HCT116 (cell line): ENCODE measurements at regions not wholly inside any gene's neighbourhood (a gene's known extent, or its start where the extent isn't known, plus 50 kb on each side); places are given as distances from the start of the nearest gene placed in this dataset.

Source experiments
- ATAC-seq: fragments of 200-7000 bp; cut with Tn5 transposase; 2 replicates; pipeline ENCODE4 v1.9.1; 2020; ENCODE audit warnings: mild to moderate bottlenecking, moderate library complexity
- BruUV-seq: library from RNA; stranded (reverse); fragments of 400-500 nt; replicated peaks from 2 replicates; lab custom pipeline; 2021; lab: Mats Ljungman, UMichigan
- CTCF ChIA-PET: fragments of 300-600 bp; sonication (Branson Sonifier 250); formaldehyde crosslinking; loops from one replicate; lab custom pipeline; 2021; ENCODE audit warnings: antibody characterized with exemption; lab: Charles Lee
- POLR2A ChIA-PET: fragments of 300-600, 350-600 bp; sonication (Branson Sonifier 250); formaldehyde crosslinking; loops from one replicate; lab custom pipeline; 2021; ENCODE audit warnings: antibody characterized with exemption; lab: Charles Lee
- RAD21 ChIA-PET, 2 experiments: fragments of 300-600 bp; sonication (Branson Sonifier 250); formaldehyde crosslinking; loops; one replicate each; lab custom pipeline; 2023; ENCODE audit warnings: low total read pairs in 2 of 2; ENCODE audit not compliant: uncharacterized antibody in 2 of 2, unreplicated experiment in 2 of 2, low non-redundant PET in 1 of 2; lab: Charles Lee
- DNase-seq: peaks from one replicate; pipeline ENCODE4 v3.0.0-alpha.2; 2010; ENCODE audit warnings: low read depth, low spot score
- H2AFZ ChIP-seq: fragments of 200-600 bp; shearing (Covaris generic), sonication (generic); 2 replicates; pipeline ENCODE4 v1.6.1; 2017; ENCODE audit warnings: low read depth, mixed run types, mixed read lengths, antibody characterized with exemption, low read length; ENCODE audit not compliant: poor library complexity, severe bottlenecking
- H3K27ac ChIP-seq: 2 replicates; pipeline ENCODE4 v1.5.1; 2012; ENCODE audit warnings: low read depth, low read length
- H3K27me3 ChIP-seq: fragments of 200-600 bp; sonication (generic); 2 replicates; pipeline ENCODE4 v1.6.1; 2016; ENCODE audit warnings: mixed run types, low read length, mixed read lengths; ENCODE audit not compliant: insufficient read depth
- H3K36me3 ChIP-seq, 2 experiments: fragments of 200-500 bp in 1 of 2; fragments of 200-600 bp in 1 of 2; sonication (Bioruptor generic) in 1 of 2; sonication (generic) in 1 of 2; 2 replicates each; pipeline versions ENCODE4 v1.5.1 to v1.6.1; 2014 to 2016; ENCODE audit warnings: low read length in 2 of 2, inconsistent platforms in 1 of 2, mixed read lengths in 1 of 2, mixed run types in 1 of 2; ENCODE audit not compliant: insufficient read depth in 2 of 2, control insufficient read depth in 1 of 2
- H3K4me1 ChIP-seq, 2 experiments: fragments of 200-600 bp in 1 of 2; sonication (generic) in 1 of 2; 2 replicates each; pipeline versions ENCODE4 v1.5.1 to v1.6.1; 2012 to 2017; ENCODE audit warnings: low read length in 2 of 2, inconsistent platforms in 1 of 2, mild to moderate bottlenecking in 1 of 2, mixed read lengths in 1 of 2, mixed run types in 1 of 2, moderate library complexity in 1 of 2; ENCODE audit not compliant: insufficient read depth in 2 of 2, control insufficient read depth in 1 of 2
- H3K4me2 ChIP-seq: fragments of 200-600 bp; sonication (generic); 2 replicates; pipeline ENCODE4 v1.6.1; 2017; ENCODE audit warnings: mixed run types, low read length, mixed read lengths
- H3K4me3 ChIP-seq, 2 experiments: fragments of 200-600 bp in 1 of 2; sonication (generic) in 1 of 2; replicated peaks in 1 of 2; 2 replicates each; pipeline ENCODE4 v1.5.1; 2011 to 2016; ENCODE audit warnings: low read length in 2 of 2, control low read depth in 1 of 2, low read depth in 1 of 2, mild to moderate bottlenecking in 1 of 2, mixed read lengths in 1 of 2, mixed run types in 1 of 2
- H3K79me2 ChIP-seq: fragments of 200-600 bp; sonication (generic); 2 replicates; pipeline ENCODE4 v1.6.1; 2017; ENCODE audit warnings: mild to moderate bottlenecking, mixed run types, low read length, moderate library complexity, mixed read lengths; ENCODE audit not compliant: insufficient read depth
- H3K9ac ChIP-seq: fragments of 200-600 bp; sonication (generic); 2 replicates; pipeline ENCODE4 v1.6.1; 2016; ENCODE audit warnings: low read length, mixed read lengths
- H3K9me2 ChIP-seq: fragments of 200-600 bp; sonication (generic), shearing (Covaris generic); 2 replicates; pipeline ENCODE4 v1.6.1; 2017; ENCODE audit warnings: mixed run types, mild to moderate bottlenecking, moderate library complexity; ENCODE audit not compliant: insufficient read depth
- H3K9me3 ChIP-seq, 2 experiments: fragments of 200-500 bp in 1 of 2; fragments of 200-600 bp in 1 of 2; sonication (Bioruptor generic) in 1 of 2; sonication (generic) in 1 of 2; 2 replicates each; pipeline ENCODE4 v1.6.1; 2014 to 2017; ENCODE audit warnings: low read length in 2 of 2, mixed read lengths in 2 of 2, inconsistent platforms in 1 of 2, low read depth in 1 of 2, mild to moderate bottlenecking in 1 of 2, mixed run types in 1 of 2, moderate library complexity in 1 of 2; ENCODE audit not compliant: control insufficient read depth in 1 of 2, insufficient read depth in 1 of 2
- H4K20me1 ChIP-seq: fragments of 200-600 bp; sonication (generic), shearing (Covaris generic); 2 replicates; pipeline ENCODE4 v1.6.1; 2017; ENCODE audit warnings: mixed run types, mild to moderate bottlenecking, moderate library complexity; ENCODE audit not compliant: insufficient read depth
- CBX3 ChIP-seq: IDR thresholded peaks from 2 replicates; pipeline ENCODE4 v1.6.1; 2012; ENCODE audit warnings: low read depth
- ELF1 ChIP-seq: IDR thresholded peaks from 2 replicates; pipeline ENCODE4 v1.6.1; 2012; ENCODE audit warnings: low read depth, borderline replicate concordance
- EZH2 ChIP-seq: fragments of 200-600 bp; sonication (generic); IDR thresholded peaks from 2 replicates; pipeline ENCODE4 v1.6.1; 2017; ENCODE audit warnings: antibody characterized with exemption, mixed run types
- POLR2AphosphoS5 ChIP-seq: IDR thresholded peaks from 2 replicates; pipeline ENCODE4 v1.6.1; 2011; ENCODE audit warnings: mild to moderate bottlenecking, low read depth, low read length, moderate library complexity
- RAD21 ChIP-seq: IDR thresholded peaks from 2 replicates; pipeline ENCODE4 v1.6.1; 2012; ENCODE audit warnings: low read depth, mild to moderate bottlenecking
- SIN3A ChIP-seq: IDR thresholded peaks from 2 replicates; pipeline ENCODE4 v1.6.1; 2012; ENCODE audit warnings: low read depth
- SRF ChIP-seq: IDR thresholded peaks from 2 replicates; pipeline ENCODE4 v1.6.1; 2012; ENCODE audit warnings: low read depth
- TCF7L2 ChIP-seq: IDR thresholded peaks from 2 replicates; pipeline ENCODE4 v1.7.0; 2011; ENCODE audit warnings: borderline replicate concordance, inconsistent platforms; ENCODE audit not compliant: insufficient read depth, insufficient read length; ENCODE audit errors: extremely low read depth
- ZFX ChIP-seq: fragments of 450-650 bp; IDR thresholded peaks from 2 replicates; pipeline ENCODE4 v1.6.1; 2017
- intact Hi-C: fragments of 100-400 bp; cut with micrococcal nuclease; formaldehyde crosslinking; loops from 2 replicates; pipeline ENCODE4 v1.10.0; 2022
- TF ChIP-seq, protein P1 (sequence below): IDR thresholded peaks from 2 replicates; pipeline ENCODE4 v1.6.1; 2012
- TF ChIP-seq, protein P2 (sequence below): IDR thresholded peaks from 2 replicates; pipeline ENCODE4 v1.6.1; 2012
- TF ChIP-seq, protein P3 (sequence below): IDR thresholded peaks from 2 replicates; pipeline ENCODE4 v1.6.1; 2011; ENCODE audit warnings: mild to moderate bottlenecking, low read length, moderate library complexity; ENCODE audit not compliant: insufficient replicate concordance; ENCODE audit errors: extremely low read depth

DNA sequence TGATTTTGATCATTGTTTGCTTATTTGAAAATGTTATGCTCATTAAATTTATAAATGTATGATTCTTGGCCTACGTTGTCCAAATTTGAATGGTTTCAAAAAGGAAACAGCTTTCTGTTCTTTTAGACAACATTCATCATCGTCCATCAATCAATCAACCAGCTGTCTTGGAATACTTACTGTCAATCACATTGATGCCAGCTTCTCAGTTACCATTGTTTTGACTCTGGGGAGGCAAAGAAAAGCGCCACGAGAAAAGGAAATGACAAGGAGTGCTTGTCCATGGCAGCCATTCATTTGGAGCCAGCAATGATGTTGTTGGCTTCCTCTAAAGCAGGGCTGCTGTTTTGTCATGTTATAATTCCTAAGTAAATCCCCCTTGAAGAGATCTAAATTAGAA lies 62.2 kb upstream of the TP63 start:
- ChIA-PET CTCF (no interaction called here), RAD21 (no interaction called here), POLR2A (no interaction called here)
- Histone ChIP-seq H2AFZ (no peak overlapping the region), H3K9me3 (no peaks in the 10 kb centered on the region), H3K4me1 (peaks cover 0 to 4% of the 10 kb centered on the region in 2 experiments; a peak in 1 of 4 replicates), H4K20me1 (no peaks in the 10 kb centered on the region), H3K4me2 (no peak overlapping the region), H3K9me2 (0 out of 2 replicates have a peak, but pooled peaks cover 2% of the 10 kb centered on the region), H3K4me3 (no peak overlapping the region), H3K27me3 (no peaks in the 10 kb centered on the region), H3K27ac (no peak overlapping the region), H3K36me3 (no peaks in the 10 kb centered on the region), H3K9ac (no peak overlapping the region), H3K79me2 (no peaks in the 10 kb centered on the region)
- ATAC-seq (no peak), DNase-seq (no peak)
- no TSS peak for BruUV-seq
- intact Hi-C loops = no loop called here
- TF ChIP-seq ZFX (no peak), TCF7L2 (no peak), SIN3A (no peak), RAD21 (no peak), SRF (no peak), EZH2 (no peak), POLR2AphosphoS5 (no peak), CBX3 (no peak), ELF1 (no peak)
- TF ChIP-seq, protein P1, sequence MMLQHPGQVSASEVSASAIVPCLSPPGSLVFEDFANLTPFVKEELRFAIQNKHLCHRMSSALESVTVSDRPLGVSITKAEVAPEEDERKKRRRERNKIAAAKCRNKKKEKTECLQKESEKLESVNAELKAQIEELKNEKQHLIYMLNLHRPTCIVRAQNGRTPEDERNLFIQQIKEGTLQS = no peak
- TF ChIP-seq, protein P2, sequence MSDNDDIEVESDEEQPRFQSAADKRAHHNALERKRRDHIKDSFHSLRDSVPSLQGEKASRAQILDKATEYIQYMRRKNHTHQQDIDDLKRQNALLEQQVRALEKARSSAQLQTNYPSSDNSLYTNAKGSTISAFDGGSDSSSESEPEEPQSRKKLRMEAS = no peak
- TF ChIP-seq, protein P3, sequence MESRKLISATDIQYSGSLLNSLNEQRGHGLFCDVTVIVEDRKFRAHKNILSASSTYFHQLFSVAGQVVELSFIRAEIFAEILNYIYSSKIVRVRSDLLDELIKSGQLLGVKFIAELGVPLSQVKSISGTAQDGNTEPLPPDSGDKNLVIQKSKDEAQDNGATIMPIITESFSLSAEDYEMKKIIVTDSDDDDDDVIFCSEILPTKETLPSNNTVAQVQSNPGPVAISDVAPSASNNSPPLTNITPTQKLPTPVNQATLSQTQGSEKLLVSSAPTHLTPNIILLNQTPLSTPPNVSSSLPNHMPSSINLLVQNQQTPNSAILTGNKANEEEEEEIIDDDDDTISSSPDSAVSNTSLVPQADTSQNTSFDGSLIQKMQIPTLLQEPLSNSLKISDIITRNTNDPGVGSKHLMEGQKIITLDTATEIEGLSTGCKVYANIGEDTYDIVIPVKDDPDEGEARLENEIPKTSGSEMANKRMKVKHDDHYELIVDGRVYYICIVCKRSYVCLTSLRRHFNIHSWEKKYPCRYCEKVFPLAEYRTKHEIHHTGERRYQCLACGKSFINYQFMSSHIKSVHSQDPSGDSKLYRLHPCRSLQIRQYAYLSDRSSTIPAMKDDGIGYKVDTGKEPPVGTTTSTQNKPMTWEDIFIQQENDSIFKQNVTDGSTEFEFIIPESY = no peak
